GM10266 (cell line): ENCODE measurements at regions not wholly inside any gene's neighbourhood (a gene's known extent, or its start where the extent isn't known, plus 50 kb on each side); places are given as distances from the start of the nearest gene placed in this dataset.

Experiments used
- DNase-seq: peaks from one replicate; pipeline ENCODE4 v3.0.0; 2012; ENCODE audit errors: extremely low spot score
- CTCF ChIP-seq: IDR thresholded peaks from 2 replicates; pipeline ENCODE4 v1.5.1; 2012; ENCODE audit warnings: mild to moderate bottlenecking, low read depth; ENCODE audit not compliant: control insufficient read depth, insufficient read depth; ENCODE audit errors: missing control alignments

GRCh38 chr6:164756723-164757122 is 552.7 kb downstream of the C6orf118 start:
- TF ChIP-seq CTCF: no peak
- DNase-seq: no peak

- no peak for DNase-seq
- TF ChIP-seq CTCF: no peak
Measured at GRCh38 chr6:164756142-164756541, 553.3 kb downstream of the C6orf118 start.

DNA sequence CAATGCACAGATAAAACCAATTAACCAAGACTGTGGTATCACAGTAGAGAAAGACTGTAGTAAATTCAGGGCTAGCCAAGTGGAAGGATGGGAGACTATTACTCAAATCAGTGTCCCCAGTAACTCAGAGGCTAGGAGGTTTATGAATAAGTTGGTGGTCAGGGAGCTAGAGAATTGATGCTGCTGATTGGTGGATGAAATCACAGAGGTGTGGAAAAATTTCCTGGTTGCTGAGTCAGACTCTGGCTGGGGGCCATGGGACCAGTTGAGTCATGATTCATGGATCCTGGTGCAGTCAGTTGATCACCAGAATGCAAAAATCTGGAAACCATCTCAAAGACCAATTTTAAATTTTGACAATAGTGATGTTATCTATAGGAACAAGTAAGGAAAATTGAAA is 555.9 kb downstream of the C6orf118 start:
- TF ChIP-seq CTCF: no peak
- DNase-seq: no peak

GRCh38 chr6:164751395-164751794 is 558.0 kb downstream of the C6orf118 start:
- no peak for TF ChIP-seq CTCF
- DNase-seq: no peak

GRCh38 chr6:164750128-164750527 is 559.3 kb downstream of the C6orf118 start:
- no peak for DNase-seq
- no peak for TF ChIP-seq CTCF

GRCh38 chr6:164749221-164750064 is 560.0 kb downstream of the C6orf118 start:
- no peak for DNase-seq

DNA sequence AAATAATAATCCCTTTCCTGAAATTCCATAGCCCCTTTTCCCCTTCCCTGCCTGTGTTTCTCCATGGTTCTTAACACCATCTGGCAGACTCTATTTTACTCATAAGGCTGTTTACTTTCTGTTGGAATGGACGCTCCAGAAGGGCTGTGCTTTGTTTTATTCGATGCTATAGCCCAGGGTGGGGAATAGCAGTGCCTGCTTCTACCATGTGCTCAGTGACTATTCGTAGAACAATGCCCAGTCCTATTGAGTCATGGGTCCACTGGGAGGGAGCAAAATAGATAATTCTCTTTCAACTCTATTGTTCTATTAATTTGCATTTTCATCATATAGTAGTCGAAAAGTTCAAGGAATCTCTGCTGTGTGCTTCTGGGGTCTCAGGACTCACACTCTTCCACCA is 565.1 kb downstream of the C6orf118 start:
- TF ChIP-seq CTCF: no peak
- no peak for DNase-seq

More at GRCh38 chr6:164749221-164750064, 560.0 kb downstream of the C6orf118 start:
- TF ChIP-seq CTCF: no peak
